GM12874 (cell line): ENCODE measurements at regions not wholly inside any gene's neighbourhood (a gene's known extent, or its start where the extent isn't known, plus 50 kb on each side); places are given as distances from the start of the nearest gene placed in this dataset.

Experiments used
- TF ChIP-seq, protein P1 (sequence below): IDR thresholded peaks from 2 replicates; pipeline ENCODE4 v1.5.1; 2011; ENCODE audit warnings: low read depth, mild to moderate bottlenecking, control low read depth, low read length, moderate library complexity; ENCODE audit not compliant: insufficient read depth

DNA sequence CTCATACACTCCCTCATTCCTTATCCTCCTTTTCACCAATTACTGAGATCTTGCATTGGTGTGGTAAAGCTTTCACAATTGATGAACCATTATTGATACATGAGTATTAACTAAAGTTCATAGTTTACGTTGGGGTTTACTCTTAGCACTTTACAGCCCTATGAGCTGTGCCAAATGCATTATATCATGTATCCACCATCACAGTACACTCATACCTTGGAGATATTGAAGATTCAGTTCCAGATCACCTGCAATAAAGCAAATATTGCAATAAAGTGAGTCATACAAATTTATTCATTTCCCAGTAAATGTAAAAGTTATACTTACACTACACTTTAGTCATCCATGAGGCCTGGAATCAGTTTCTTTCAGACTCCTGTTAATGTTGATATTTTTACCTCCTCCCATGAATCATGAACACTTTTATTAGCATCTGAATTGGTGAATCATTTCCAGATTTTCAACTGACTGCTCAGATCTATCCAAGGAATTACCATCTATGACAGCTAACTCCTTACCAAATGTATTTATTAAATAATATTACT, 546.6 kb upstream of the PTPRD start:
- TF ChIP-seq, protein P1, sequence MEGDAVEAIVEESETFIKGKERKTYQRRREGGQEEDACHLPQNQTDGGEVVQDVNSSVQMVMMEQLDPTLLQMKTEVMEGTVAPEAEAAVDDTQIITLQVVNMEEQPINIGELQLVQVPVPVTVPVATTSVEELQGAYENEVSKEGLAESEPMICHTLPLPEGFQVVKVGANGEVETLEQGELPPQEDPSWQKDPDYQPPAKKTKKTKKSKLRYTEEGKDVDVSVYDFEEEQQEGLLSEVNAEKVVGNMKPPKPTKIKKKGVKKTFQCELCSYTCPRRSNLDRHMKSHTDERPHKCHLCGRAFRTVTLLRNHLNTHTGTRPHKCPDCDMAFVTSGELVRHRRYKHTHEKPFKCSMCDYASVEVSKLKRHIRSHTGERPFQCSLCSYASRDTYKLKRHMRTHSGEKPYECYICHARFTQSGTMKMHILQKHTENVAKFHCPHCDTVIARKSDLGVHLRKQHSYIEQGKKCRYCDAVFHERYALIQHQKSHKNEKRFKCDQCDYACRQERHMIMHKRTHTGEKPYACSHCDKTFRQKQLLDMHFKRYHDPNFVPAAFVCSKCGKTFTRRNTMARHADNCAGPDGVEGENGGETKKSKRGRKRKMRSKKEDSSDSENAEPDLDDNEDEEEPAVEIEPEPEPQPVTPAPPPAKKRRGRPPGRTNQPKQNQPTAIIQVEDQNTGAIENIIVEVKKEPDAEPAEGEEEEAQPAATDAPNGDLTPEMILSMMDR, result no peak

DNA sequence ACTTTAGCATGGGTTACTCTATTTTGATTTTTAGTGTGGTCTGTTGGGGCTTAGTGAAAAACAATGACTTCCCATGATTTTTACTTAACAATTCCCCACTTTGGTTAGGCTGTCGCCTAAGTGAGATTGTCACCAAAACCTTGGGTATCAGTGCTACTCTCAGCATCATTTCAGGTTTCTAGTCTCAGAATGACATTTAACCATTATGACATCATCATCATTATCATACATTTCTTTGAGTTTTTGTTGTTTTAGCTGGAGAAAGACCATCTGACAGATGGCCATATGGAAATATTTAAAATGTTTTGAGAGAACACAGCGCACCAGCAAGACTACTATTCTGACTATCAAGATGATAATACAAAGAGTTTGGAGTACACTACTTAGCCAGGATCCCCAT, 551.0 kb upstream of the PTPRD start:
- TF ChIP-seq, protein P1, result no peak

DNA sequence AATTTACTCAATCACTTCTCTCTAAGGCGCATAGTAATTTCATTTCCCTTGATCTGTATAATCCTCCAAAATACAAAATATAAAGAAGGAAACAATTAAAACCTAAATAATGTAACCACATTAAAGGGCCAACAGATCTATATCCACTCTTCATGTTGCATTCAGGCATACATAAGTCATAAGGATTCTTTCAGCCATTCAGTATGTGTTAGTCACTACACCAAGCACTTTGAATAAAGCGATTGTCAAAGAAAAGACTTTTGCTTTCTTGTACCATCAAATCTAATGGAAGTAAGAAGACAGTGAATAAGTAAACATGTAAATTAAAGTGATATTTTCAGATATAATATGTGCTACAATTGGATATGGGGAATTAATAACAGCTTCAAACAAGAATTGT, 569.2 kb upstream of the PTPRD start:
- TF ChIP-seq, protein P1, result no peak

DNA sequence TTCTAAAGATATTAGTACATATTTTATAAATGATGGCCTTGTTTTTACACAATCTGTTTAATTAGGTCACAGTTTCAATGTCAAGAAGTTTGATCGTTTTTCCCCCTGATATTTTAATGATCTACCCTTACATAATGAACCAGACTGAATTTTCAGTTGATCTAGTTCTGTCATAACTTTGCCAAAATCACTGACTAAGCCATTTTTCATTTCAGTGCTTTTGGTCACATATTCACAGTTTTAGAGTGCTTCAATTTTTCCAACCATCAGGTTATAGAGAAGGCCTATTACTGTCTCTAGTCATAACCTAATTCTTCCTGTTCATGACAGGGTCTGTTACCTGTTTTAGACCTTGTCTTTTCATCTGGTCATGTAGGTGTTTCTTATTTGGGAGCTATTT, 577.9 kb upstream of the PTPRD start:
- TF ChIP-seq, protein P1, result no peak

DNA sequence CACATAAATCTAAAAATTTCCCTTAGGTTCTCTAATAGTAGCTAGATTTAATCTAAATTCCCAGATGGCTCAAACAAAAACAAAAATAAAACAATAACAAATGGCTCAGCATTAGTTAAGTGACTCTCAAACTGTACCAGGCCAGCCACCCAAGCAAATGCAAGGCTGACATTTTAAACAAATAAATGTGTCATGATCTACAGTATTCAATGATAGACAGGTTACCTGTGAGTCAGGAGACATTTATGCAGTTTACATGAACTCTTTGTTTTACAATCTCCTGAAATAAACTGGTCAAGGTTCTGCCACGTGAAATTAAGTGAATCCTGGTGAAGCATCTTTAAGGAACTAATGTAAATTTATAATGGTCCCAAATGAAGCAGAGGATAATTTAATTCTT, 580.2 kb upstream of the PTPRD start:
- TF ChIP-seq, protein P1, result no peak

DNA sequence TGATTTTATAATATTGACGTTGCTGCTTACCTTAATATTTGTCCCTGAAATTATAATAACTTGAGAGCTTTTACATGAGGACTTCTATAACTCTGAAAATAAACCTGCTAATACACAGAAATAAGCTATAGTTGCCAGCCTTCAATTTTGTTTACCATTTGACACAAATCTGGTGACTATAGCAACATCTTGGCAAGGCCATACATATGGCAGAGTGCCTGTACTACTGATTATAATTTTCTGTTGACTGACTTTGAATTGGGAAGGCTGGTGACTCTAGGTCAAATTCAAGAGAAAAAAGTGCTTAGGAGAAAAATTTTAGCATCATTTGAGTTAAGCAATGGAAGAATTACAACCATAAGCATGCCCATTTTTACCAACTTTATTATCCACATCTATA, 581.4 kb upstream of the PTPRD start:
- TF ChIP-seq, protein P1, result no peak

DNA sequence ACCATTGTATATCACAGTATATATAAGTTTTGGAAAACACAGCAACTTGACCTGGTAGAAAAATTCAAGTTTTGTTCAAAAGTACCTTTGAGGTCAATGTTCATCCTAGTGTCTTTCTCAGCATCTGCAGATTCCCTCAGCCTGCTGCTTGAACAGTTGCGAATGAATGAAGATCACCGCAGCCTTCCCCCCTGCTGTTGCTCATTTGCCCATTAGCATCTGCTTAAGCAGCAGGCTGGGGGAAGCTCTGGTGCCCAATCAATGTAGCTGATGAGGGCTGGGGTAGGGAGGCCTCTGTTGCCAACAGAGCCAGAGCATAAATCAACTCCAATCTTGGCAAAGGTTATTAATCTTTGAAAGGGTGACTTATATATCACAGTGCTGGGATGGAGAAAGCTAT, 586.5 kb upstream of the PTPRD start:
- TF ChIP-seq, protein P1, result no peak
